SK-N-SH (cell line): ENCODE measurements at regions not wholly inside any gene's neighbourhood (a gene's known extent, or its start where the extent isn't known, plus 50 kb on each side); places are given as distances from the start of the nearest gene placed in this dataset.

Source experiments
- CTCF ChIA-PET: fragments of 300-600, 350-600 bp; formaldehyde crosslinking; extraction: SDS; loops from one replicate; lab custom pipeline; 2021; lab: Yijun Ruan, JAX
- POLR2A ChIA-PET: fragments of 350-600 bp; sonication (Branson Sonifier 250); formaldehyde crosslinking; extraction: SDS; loops from one replicate; lab custom pipeline; 2020; ENCODE audit warnings: antibody characterized with exemption, inconsistent platforms; lab: Yijun Ruan, JAX
- DNase-seq: peaks from one replicate; pipeline ENCODE4 v3.0.0; 2012
- H2AFZ ChIP-seq: fragments of 200-600 bp; sonication (generic); 2 replicates; pipeline ENCODE4 v1.8.1; 2016; ENCODE audit warnings: antibody characterized with exemption, mild to moderate bottlenecking, low read depth
- H3F3A ChIP-seq: fragments of 200-600 bp; sonication (generic); replicated peaks from 2 replicates; pipeline ENCODE3; 2016; ENCODE audit warnings: antibody characterized with exemption, mild to moderate bottlenecking; ENCODE audit not compliant: insufficient read depth
- H3K27ac ChIP-seq, 2 experiments: fragments of 200-500 bp in 1 of 2; fragments of 200-600 bp in 1 of 2; sonication (Bioruptor generic) in 1 of 2; sonication (generic), shearing (Covaris generic) in 1 of 2; 2 replicates each; pipeline versions ENCODE4 v1.5.1 to v1.6.1; 2014 to 2016; ENCODE audit warnings: low read depth in 2 of 2, inconsistent platforms in 1 of 2, low read length in 1 of 2, mild to moderate bottlenecking in 1 of 2, mixed read lengths in 1 of 2
- H3K27me3 ChIP-seq: fragments of 200-600 bp; sonication (generic), shearing (Covaris generic); 2 replicates; pipeline ENCODE4 v1.6.1; 2016; ENCODE audit warnings: mixed run types; ENCODE audit not compliant: insufficient read depth
- H3K36me3 ChIP-seq, 2 experiments: fragments of 200-500 bp in 1 of 2; fragments of 200-600 bp in 1 of 2; sonication (Bioruptor generic) in 1 of 2; sonication (generic) in 1 of 2; replicated peaks in 1 of 2; 2 replicates each; pipeline versions ENCODE3 to v1.5.1; 2014 to 2016; ENCODE audit warnings: low read length in 1 of 2, mild to moderate bottlenecking in 1 of 2; ENCODE audit not compliant: insufficient read depth in 2 of 2, control insufficient read depth in 1 of 2
- H3K4me1 ChIP-seq, 2 experiments: fragments of 200-500 bp in 1 of 2; fragments of 200-600 bp in 1 of 2; sonication (Bioruptor generic) in 1 of 2; sonication (generic), shearing (Covaris generic) in 1 of 2; 2 replicates each; pipeline versions ENCODE4 v1.5.1 to v1.6.1; 2014 to 2016; ENCODE audit warnings: low read depth in 1 of 2, low read length in 1 of 2, mixed run types in 1 of 2; ENCODE audit not compliant: insufficient read depth in 2 of 2, control insufficient read depth in 1 of 2
- H3K4me2 ChIP-seq: fragments of 200-600 bp; sonication (generic), shearing (Covaris generic); 2 replicates; pipeline ENCODE4 v1.6.1; 2017; ENCODE audit warnings: mixed run types
- H3K4me3 ChIP-seq, 2 experiments: fragments of 200-500 bp in 1 of 2; fragments of 200-600 bp in 1 of 2; sonication (Bioruptor generic) in 1 of 2; sonication (generic), shearing (Covaris generic) in 1 of 2; 2 replicates each; pipeline versions ENCODE4 v1.5.1 to v1.8.1; 2014 to 2016; ENCODE audit warnings: low read depth in 2 of 2, inconsistent platforms in 1 of 2, low read length in 1 of 2, mild to moderate bottlenecking in 1 of 2, mixed read lengths in 1 of 2, moderate library complexity in 1 of 2
- H3K79me2 ChIP-seq: fragments of 200-600 bp; sonication (generic); 2 replicates; pipeline ENCODE4 v1.8.1; 2017; ENCODE audit warnings: mild to moderate bottlenecking; ENCODE audit not compliant: insufficient read depth
- H3K9ac ChIP-seq: fragments of 200-600 bp; sonication (generic); 2 replicates; pipeline ENCODE4 v1.6.1; 2017; ENCODE audit warnings: mixed run types
- H3K9me2 ChIP-seq: fragments of 200-600 bp; sonication (generic); 2 replicates; pipeline ENCODE4 v1.6.1; 2017; ENCODE audit warnings: mixed run types
- H3K9me3 ChIP-seq: fragments of 200-600 bp; sonication (generic); 2 replicates; pipeline ENCODE4 v1.6.1; 2017; ENCODE audit warnings: mixed run types, mild to moderate bottlenecking, moderate library complexity
- H4K20me1 ChIP-seq: fragments of 200-600 bp; sonication (generic); 2 replicates; pipeline ENCODE4 v1.6.1; 2017; ENCODE audit warnings: mild to moderate bottlenecking, mixed run types; ENCODE audit not compliant: insufficient read depth
- ELF1 ChIP-seq: IDR thresholded peaks from 2 replicates; pipeline ENCODE4 v1.4.0; 2012
- EP300 ChIP-seq, 2 experiments: IDR thresholded peaks; 2 replicates each; pipeline versions ENCODE4 v1.4.0 to v1.6.1; 2012; ENCODE audit warnings: borderline replicate concordance in 1 of 2, low read depth in 1 of 2, low read length in 1 of 2
- EZH2phosphoT487 ChIP-seq: fragments of 200-600 bp; sonication (generic); IDR thresholded peaks from 2 replicates; pipeline ENCODE4 v1.6.1; 2017; ENCODE audit warnings: low read depth, mixed run types, mild to moderate bottlenecking, antibody characterized with exemption, moderate library complexity, borderline replicate concordance
- FOSL2 ChIP-seq: IDR thresholded peaks from 2 replicates; pipeline ENCODE4 v1.4.0; 2012; ENCODE audit warnings: low read depth, mild to moderate bottlenecking, moderate library complexity, borderline replicate concordance
- GABPA ChIP-seq: IDR thresholded peaks from 2 replicates; pipeline ENCODE4 v1.4.0; 2012; ENCODE audit warnings: low read depth, mild to moderate bottlenecking
- IRF3 ChIP-seq: fragments of 150-350 bp; IDR thresholded peaks from 2 replicates; pipeline ENCODE4 v1.6.1; 2016; ENCODE audit warnings: mild to moderate bottlenecking, low read depth, low read length
- PBX3 ChIP-seq: IDR thresholded peaks from 2 replicates; pipeline ENCODE4; 2012
- RAD21 ChIP-seq: IDR thresholded peaks from 2 replicates; pipeline ENCODE4 v1.6.1; 2012; ENCODE audit warnings: mild to moderate bottlenecking, low read length
- TEAD4 ChIP-seq: IDR thresholded peaks from 2 replicates; pipeline ENCODE4 v1.4.0; 2012; ENCODE audit warnings: mild to moderate bottlenecking, borderline replicate concordance; ENCODE audit not compliant: insufficient read depth
- USF1 ChIP-seq: IDR thresholded peaks from 2 replicates; pipeline ENCODE4 v1.4.0; 2012; ENCODE audit warnings: low read depth, borderline replicate concordance
- ZBTB33 ChIP-seq: IDR thresholded peaks from 2 replicates; pipeline ENCODE4 v1.4.0; 2012; ENCODE audit warnings: low read depth, borderline replicate concordance
- WGBS: methylation state at CpG from one replicate; pipeline ENCODE4 v1.1.6; 2017; ENCODE audit warnings: low lambda C conversion rate; 5-methylcytosine and 5-hydroxymethylcytosine counted together

- Histone ChIP-seq H3K4me2 (no peak overlapping the region), H3K4me3 (no peak overlapping the region), H3K9ac (no peak overlapping the region), H3K9me2 (no peaks in the 10 kb centered on the region), H3K27me3 (no peaks in the 10 kb centered on the region), H3K79me2 (no peaks in the 10 kb centered on the region), H2AFZ (no peak overlapping the region), H3K9me3 (no peaks in the 10 kb centered on the region), H3K4me1 (no peaks in the 10 kb centered on the region), H3K27ac (no peak overlapping the region), H3K36me3 (no peaks in the 10 kb centered on the region), H3F3A (no peaks in the 10 kb centered on the region), H4K20me1 (no peaks in the 10 kb centered on the region)
- WGBS = 27% methylated on average over 6 of the region's 10 CpGs
- no peak for DNase-seq
- CTCF ChIA-PET = interaction anchor here (0.9 to 1.4 kb wide), 4 partner anchors 75 to 214 kb away, joined by 3 to 4 read pairs (median 3); no protein-coding TSS in a partner anchor
- POLR2A ChIA-PET = no interaction called here
- TF ChIP-seq GABPA (no peak), ELF1 (no peak), RAD21 (no peak), TEAD4 (no peak), PBX3 (no peak), ZBTB33 (no peak)
- TF ChIP-seq, all 33 proteins: peak for 0
Measured at GRCh38 chr10:124174673-124175645, 81.6 kb upstream of the CHST15 start.

GRCh38 chr10:124174071-124174566 lies 80.7 kb upstream of the CHST15 start:
- TF ChIP-seq FOSL2 = no peak
- TF ChIP-seq GABPA = no peak
- TF ChIP-seq IRF3 = no peak
- TF ChIP-seq EP300 (IDR thresholded peaks at IDR 0.05; ENCODE audit: borderline replicate concordance in 1 of 2, low read depth in 1 of 2, low read length in 1 of 2) = no peak
- TF ChIP-seq TEAD4 = no peak
- TF ChIP-seq USF1 = no peak
- TF ChIP-seq EZH2phosphoT487 = no peak
- TF ChIP-seq, all 33 proteins: peak for 0
- 66% methylated on average over 5 of the region's 15 CpGs for WGBS
- Histone ChIP-seq H3K4me1 (no peaks in the 10 kb centered on the region), H3K9me3 (no peaks in the 10 kb centered on the region), H3K9me2 (no peaks in the 10 kb centered on the region), H3K4me3 (no peak overlapping the region), H3K36me3 (no peaks in the 10 kb centered on the region), H3K27ac (no peak overlapping the region), H3K4me2 (no peak overlapping the region), H3K27me3 (no peaks in the 10 kb centered on the region), H3K79me2 (no peaks in the 10 kb centered on the region), H2AFZ (no peak overlapping the region), H3K9ac (no peak overlapping the region), H3F3A (no peaks in the 10 kb centered on the region), H4K20me1 (no peaks in the 10 kb centered on the region)
- POLR2A ChIA-PET = no interaction called here
- CTCF ChIA-PET = interaction anchor here (1.2 kb wide), 1 partner anchor 179 kb away, joined by 3 read pairs; no protein-coding TSS in a partner anchor
- DNase-seq = no peak
